GM18909 (cell line): ENCODE measurements at regions not wholly inside any gene's neighbourhood (a gene's known extent, or its start where the extent isn't known, plus 50 kb on each side); places are given as distances from the start of the nearest gene placed in this dataset.

Experiments
- ATAC-seq: cut with Tn5 transposase; IDR thresholded peaks from one replicate; pipeline ENCODE4 v1.9.1; 2021; ENCODE audit warnings: mild to moderate bottlenecking; ENCODE audit not compliant: unreplicated experiment, poor library complexity

DNA sequence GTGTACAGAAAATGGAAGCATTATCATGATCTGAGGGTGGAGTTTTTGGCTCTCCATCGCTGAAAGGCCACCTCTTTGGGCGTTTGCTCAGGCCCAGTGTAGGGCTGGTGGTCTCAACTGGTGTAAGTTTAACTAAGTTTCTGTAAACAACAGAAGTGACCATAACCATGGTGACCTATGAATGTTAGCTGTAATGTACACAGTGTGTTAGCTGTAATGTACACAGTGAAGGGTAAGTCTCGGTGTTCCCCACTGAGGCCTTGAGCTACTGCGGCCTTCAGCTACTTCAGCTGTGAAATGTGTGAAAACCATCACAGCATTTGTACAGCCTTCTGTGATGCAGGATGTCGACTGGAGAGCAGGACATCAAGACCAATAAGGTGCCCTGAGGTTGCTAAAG, 185.2 kb downstream of the MYLK4 start:
- ATAC-seq = no peak

DNA sequence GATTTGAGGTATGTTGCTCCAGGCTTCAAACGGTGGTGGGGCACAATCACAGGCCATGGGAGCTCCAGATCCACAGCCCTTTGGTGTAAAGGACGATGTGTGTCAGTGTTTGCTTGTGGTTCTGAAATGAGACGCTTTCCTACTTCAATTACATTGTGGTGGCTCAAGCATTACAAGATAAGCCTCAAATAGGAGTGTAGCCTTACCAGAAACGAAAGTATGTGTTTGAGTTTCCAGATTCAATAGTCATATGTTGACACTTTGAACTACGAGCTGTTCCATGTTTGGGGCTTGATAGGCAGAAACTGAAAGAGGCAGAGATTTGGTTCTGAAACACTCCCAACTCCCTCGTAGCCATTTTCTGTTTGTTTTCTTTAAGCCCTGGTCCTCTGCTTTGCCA, 187.1 kb downstream of the MYLK4 start:
- ATAC-seq = peak; percentile 70

DNA sequence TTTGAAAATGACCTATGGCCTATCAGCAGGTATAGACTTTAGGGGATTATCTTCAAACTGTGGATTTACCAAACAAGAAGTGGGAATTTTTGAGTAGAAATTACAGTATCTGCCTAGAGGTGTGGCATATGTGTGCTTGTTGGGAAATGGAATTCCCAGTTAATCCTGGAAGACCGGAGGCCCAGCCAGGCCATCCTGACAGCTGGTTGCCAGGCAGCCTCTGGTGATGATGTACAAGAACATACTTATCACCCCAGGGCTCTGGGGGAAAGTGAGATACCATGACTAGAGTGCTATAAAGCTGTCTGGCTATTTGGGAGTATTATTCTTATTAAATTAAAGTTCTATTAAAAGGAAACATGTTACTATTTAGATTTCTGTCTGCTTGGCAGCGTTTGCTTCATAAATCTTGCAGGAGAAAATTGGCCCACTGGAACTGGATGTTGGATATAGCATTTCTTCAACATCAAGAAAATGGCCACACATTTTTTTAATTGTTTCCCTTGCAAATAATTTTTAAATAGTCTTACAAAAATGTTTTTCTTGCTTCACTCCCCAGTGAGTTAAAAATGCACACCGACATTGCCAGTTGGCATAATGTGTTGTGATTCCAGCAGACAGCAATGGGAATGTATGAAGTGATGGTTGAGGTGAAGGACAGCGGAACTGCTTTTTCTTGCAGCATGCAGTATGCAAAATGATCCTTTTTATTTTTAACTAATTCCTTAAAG, 187.8 kb downstream of the MYLK4 start:
- ATAC-seq = no peak

DNA sequence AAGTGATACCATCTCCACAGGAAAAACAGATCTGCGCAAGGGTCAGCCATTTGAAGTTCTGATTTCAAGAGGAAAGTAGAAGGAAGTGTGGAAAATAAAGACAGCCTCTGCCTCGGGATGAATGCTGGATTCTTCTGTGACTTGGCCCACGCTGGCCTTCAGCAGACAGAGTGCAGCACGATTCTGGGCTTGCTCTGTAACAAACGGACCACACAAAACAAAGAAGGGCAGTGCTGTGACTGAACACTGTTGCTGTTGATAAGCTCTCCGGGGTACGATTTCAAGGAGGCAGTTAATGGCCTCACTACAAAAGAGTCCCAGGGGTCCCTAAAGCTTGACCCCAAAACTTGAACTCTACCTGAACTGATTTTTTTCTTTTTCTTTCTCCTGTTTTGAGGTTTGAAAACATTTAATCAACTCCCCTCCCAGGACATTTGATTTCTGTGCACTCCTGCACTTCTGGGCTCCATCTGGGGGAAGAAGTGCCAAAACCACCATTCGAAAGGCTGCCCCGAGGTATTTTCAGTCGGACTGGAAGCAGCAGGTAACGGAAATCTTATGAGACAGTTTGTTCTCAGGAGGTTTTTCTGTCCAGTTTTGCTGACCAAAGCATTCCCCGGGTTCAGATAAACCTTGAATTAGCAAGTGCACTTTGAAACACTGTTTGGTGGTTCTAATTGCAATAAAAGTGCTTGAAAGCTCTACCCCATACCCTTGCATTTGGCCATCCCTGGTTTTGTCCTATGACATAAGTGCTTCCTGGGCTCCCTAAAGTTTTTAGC, 189.6 kb downstream of the MYLK4 start:
- no peak for ATAC-seq

DNA sequence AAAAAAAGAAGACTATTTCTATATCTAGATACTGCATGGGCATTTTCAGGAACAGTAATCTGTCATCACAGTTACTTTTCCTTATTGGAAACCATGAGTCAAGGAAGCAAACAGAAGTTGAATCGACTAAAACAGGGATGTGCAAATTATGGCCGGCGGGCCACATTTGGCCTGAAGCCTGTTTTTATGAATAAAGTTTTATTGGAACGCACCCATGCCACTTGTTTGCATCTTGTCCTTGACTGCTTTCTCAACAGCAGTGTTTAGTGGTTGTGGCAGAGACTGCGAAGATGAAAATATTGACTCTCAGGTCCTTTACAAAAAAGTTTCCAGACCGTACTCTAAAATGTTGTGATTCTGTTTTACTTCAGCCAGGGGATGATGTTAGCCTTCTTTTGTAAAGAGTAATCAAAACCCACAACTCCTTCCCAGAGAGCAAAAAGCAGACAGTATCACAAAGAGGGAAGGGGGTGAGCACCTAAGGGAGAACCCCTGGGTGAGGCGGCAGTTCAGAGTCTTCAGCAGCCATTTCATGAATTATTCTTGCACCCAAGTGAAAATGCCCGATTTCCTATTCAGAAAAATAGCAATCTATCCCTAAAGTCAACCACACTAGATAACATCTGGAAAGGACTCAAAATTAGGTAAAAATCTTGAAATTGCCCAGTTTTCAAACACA, 190.4 kb downstream of the MYLK4 start:
- ATAC-seq = no peak

DNA sequence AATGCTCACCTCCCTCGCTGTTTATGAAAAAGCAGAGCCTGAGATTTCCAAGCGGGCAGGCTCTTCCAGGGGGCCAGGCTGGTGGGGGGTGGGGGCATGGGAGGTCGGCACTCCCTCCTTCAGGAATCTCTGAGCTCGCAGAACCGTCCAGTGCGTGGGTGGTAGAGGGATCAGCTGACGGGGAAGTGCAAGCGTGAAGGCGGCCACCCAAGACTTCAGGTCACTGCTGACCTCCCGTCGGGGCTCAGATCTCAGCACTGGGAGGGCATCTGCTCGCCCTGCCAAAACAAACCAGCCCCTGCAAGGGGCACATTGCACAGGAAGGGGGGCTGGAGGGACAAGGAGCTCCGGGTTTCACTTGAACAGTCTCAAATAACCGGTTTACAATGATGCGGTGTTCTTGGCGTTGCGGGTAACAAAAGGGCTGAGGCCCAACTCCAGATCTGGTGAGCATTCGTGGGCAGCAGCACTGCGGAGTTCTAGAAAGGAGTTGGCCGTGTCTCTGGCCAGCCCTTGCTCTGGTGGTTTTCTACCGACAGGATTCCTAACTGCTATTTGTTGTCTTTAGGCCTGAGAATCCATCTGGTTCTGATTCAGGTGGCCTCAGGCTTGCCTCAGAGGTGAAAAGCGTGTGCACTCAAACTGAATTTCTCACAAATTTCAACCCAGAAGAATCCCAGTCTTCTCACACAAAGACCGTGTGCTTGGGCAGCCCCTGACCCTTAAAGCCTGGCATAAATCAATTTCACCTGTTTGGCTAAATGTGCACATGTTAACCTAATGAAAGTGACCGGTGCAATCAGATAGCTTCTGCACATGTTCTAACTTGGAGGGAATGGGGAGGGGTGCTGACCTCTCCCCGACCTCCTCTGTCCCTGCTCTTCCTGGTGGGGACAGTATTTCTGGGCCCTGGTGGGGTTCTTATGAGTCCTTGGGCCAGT, 191.6 kb downstream of the MYLK4 start:
- no peak for ATAC-seq

DNA sequence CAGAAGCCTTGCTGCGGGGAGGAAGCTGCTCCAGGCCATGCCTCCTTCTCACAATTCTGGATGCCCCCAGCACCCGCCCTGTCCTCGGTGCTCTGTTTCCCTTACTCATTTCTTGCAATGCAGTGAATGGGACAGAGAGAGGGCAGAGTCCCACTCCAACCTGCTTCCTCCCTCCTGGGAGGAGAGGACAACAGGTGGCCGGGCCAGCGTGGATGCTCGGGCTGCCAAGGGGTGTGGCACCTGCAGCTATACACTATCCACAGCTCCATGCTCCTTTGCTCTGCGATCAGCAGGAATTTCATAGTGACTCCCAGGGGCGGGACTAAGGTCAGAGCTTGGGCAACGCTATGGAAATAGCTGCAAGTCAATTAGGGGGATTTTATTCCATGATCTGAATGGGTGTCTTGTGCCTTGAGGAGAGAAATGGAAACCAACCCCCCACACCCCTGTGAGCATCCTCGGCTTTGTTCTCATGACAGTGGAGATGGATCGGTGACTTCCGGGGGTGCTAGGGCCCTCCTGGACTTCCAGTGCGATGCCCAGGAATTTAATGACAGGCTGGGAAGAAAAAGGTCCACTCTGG, 192.5 kb downstream of the MYLK4 start:
- no peak for ATAC-seq

DNA sequence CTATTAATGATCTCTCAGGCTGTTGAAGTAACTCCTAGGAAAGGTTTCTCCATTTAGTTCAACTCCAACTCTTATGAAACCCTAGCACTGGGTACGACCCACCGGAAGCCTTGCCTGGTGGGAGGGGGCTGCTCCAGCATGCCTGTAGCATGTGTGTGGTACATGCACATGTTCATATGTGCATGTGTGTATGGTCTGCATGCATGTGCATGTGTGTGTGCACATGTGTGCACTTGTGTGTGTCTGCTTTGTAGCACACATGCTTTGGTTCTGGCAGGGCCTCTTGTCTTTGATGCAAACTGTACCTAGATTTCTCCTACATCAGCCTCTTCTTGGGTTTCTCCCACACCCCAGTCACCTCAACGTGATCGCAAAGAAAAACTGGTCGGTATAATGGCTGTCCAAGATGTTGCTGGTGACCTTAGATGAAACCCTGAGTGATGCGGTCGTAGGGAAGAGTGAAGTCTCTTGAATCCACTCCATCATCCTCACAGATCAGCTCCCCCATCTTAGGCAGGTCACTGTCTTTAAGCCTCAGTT, 193.5 kb downstream of the MYLK4 start:
- ATAC-seq = no peak

DNA sequence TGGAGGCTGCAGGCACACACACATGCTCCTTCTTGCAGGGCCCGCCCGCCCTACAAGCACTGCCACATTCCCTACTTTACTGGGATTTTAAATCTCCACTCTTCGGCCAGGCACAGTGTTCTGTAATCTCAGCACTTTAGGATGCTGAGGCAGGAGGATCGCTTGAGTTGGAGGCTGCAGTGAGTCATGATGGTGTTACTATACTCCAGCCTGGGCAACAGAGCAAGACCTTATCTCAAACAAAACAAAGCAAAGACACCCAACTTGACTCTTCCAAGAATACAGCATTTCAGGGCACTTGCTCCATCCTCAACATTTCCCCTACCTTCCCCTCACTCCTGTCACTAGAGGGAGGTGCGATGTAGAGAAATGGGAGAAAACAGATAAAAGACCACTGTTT, 194.0 kb downstream of the MYLK4 start:
- ATAC-seq = no peak

DNA sequence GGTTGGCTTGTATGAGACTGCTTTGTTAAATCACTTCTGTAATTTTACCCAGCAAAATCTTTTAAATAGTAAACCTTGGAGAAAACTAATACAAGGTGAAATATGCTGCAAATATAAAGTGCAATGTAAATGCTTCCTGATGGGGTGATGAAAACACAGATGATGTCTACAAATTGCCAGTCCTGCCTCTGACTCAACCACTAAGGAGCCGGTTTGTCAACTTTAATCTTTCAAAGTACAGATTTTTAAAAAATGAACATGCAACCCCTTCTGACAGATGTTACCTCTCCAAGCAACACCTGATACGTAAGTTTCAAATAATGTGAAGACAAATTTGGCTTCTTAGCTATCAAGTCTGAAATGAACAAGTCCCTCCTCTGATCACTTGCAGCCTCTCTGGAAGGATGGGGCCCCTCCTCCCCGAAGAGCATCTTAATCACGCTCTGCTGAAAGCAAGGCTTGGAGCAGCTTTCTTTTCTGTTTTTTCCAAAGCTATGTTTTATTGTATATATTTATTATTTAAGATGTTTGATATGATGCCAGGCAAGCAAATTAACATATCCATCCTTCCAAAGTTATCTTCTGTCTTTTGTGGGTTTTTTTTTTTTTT, 196.0 kb downstream of the MYLK4 start:
- ATAC-seq = no peak

DNA sequence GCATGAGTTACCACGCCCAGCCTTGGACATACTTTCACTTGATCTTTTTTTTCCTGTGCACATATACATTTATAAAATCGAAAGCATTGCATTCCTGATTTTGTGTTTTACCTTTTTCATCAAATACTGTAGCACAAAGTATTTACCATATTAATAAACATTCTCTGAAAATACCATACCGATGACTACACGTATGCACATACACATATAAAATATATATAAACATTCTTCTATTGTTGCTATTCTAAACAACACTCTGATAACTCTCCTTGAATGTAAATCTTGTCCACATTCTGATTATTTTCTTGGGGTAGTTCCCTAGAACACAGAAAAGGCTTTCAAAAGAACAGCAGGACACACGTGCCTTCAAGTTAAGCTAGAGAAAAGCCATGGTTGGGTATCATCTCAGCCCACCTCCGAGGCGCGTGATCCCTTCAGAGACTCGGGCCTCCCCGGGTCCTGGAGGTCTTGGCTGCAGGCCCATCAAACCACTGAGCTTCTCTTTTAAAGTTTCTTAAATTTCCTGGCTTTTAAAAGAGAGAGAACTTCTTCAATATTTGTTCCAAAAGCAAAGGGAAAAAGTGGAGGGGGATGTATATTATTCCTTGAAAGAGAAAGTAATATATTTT, 198.1 kb downstream of the MYLK4 start:
- ATAC-seq = no peak

DNA sequence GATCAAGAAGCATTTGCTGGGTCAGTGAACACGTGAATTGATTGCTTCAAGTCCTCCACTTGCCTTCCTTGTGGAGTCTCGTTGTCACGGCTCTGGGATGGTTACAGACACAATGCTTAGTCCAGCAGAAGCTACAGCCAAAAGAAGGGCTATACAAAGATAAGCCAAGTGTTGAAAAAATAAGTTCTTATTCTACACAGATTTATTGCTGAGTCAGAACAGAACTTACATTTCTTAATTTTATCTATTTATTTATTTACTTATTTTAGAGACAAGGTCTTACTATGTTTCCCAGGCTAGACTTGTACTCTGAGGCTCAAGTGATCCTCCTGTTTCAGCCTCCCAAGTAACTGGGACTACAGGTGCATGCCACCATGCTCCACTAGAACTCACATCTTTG, 199.0 kb downstream of the MYLK4 start:
- no peak for ATAC-seq

DNA sequence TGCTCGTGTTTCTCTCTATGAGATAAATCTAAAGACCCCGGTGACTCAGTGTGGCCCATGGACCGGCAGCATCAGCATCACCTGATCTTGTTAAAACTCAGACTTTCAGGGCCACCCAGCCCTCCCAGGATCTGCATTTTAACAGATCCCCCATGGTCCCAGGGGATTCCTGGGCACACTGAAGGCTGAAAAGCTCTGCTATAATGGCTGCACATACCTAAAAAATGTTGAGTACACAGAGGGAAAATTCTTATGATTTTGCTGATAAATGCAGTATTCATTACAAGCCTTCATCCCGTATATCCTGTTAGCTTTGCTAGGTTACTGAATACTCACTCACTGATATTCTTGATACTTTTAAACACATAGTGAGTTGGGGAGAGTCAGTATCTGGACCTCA, 200.5 kb downstream of the MYLK4 start:
- no peak for ATAC-seq

DNA sequence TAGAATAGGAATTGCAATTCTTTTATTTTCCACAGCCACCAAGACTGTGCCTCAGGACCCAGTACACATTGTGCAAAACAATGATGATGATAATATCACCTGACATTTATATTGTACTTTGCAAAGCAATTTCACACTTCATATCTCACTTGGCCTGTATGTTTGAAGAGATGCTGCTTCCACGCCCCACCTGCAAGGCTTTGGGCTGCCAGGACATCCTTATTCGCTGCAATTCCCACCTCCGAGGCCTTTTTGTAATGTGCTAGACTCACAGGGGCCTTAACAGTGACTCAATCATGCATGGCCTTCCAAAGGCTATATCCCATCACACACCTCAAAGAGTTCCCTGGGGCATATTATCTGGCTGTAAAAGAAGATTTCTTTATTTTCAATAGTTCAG, 200.9 kb downstream of the MYLK4 start:
- no peak for ATAC-seq

DNA sequence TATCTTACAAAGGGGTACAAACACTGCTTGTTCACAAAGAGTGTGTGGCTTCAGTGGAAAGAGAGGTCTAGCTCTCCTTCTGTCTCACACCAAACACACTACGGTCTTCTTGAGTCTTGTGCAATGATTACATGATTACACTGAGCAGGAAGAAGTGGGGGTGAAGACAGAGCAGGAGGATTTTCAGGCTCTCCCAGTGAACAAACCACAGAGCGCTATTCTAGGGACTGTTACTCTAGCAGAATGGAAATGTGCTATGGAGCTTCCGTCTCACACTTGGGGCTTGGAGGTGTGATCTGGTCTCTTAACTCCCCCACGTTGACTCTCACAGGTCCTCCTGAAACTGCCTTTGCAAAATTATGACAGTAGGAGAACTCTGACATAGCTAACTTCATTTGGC, 203.4 kb downstream of the MYLK4 start:
- ATAC-seq = no peak

DNA sequence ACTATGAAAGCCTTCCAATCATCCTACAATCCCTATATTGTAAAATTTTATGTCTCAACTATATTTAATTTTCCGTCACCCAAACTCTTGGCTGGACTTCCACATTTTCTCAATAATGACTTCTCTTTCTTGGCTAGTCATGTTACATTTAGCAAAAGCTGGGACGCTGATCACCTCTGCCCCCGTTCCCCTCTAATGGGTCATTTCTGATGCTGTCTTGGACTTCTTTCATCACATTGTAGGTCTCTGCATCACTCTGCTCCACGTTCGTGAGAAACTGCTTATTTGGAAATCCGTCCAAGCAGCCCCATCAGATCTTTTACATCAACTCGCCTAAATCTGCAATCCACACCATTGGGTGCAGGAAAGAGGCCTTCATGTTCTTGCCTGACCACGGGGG, 203.8 kb downstream of the MYLK4 start:
- ATAC-seq = no peak

DNA sequence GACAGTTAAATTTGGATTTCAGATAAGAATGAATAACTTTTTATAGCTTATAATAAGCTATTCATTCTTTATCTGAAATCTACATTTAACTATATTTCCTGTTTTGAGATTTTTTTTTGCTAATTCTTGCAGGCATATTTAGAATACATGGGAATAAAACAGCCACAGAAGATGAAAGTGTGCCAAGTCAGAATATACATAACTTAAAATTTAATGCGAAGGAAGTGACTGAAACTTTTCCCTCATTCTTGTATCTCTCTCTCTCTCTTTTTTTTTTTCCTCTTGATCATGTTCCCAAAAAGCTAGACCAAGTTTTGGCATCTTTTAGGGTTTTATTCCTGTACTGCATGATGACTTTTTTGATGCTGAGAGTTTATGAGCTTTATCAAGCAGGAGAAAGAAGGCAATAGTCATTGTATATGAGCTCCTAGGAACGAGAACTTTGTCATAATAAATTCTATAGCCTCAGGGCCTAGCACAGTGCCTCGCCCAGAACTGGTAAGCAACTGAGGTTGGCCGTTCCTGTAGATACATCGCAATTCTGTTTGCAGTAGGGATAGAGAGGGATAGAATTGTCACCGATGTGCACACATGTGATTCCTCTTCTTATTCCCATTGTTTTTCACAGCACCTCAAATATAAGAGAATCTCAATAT, 205.2 kb downstream of the MYLK4 start:
- no peak for ATAC-seq

DNA sequence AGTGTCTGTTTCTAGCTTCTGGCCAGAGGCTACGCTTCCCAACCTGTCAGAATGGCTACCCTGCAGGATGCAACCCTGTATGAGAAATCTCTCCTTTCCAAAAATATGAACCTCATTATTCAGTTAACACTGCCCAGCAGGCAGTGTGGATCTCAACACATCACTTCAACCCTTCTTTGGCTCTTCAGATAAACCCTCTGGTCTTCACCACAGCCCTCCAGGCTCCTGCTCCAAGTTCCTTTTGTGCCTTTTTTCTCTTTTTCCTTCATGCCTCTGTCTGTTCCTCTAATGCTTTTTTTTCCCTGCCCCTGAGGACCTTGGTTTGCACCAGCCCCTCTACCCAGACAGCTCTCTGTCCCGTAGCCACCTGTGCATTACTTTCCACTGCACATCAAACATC, 207.4 kb downstream of the MYLK4 start:
- no peak for ATAC-seq
